ENCODE measurements at regions not wholly inside any gene's neighbourhood (a gene's known extent, or its start where the extent isn't known, plus 50 kb on each side); places are given as distances from the start of the nearest gene placed in this dataset.

- ATAC-seq: no peak
- H3K27ac ChIP-seq: no peak overlapping the region
- no peaks in the 10 kb centered on the region for H3K4me1 ChIP-seq
Measured at GRCh38 chr10:59078978-59079377, 97.5 kb upstream of the PHYHIPL start.

GRCh38 chr10:59079386-59080226 is 96.8 kb upstream of the PHYHIPL start:
- H3K9me3 ChIP-seq: no peaks in the 10 kb centered on the region
- no peaks in the 10 kb centered on the region for H3K27me3 ChIP-seq
- H3K4me1 ChIP-seq: no peaks in the 10 kb centered on the region
- no peak overlapping the region for H3K27ac ChIP-seq
- DNase-seq: no peak
- no peaks in the 10 kb centered on the region for H3K36me3 ChIP-seq
- intact Hi-C loops (cut with DNase I): no loop called here
- no peak for ATAC-seq
- no peak for TF ChIP-seq CTCF (IDR thresholded peaks at IDR 0.05)
- H3K4me3 ChIP-seq: no peak overlapping the region

More at GRCh38 chr10:59078978-59079377, 97.5 kb upstream of the PHYHIPL start:
- TF ChIP-seq CTCF (IDR thresholded peaks at IDR 0.05): no peak
- DNase-seq: no peak
- H3K27me3 ChIP-seq: no peaks in the 10 kb centered on the region
- no peaks in the 10 kb centered on the region for H3K9me3 ChIP-seq
- H3K4me3 ChIP-seq: no peak overlapping the region
- intact Hi-C loops (cut with DNase I): no loop called here
- H3K36me3 ChIP-seq: no peaks in the 10 kb centered on the region

GRCh38 chr10:59082249-59082648 is 94.2 kb upstream of the PHYHIPL start:
- Histone ChIP-seq H3K36me3 (no peaks in the 10 kb centered on the region), H3K27me3 (no peaks in the 10 kb centered on the region), H3K27ac (no peak overlapping the region), H3K4me1 (no peaks in the 10 kb centered on the region), H3K4me3 (no peak overlapping the region), H3K9me3 (no peaks in the 10 kb centered on the region)
- intact Hi-C loops (cut with DNase I): no loop called here
- no peak for ATAC-seq
- DNase-seq: no peak
- TF ChIP-seq CTCF (IDR thresholded peaks at IDR 0.05): no peak

- Histone ChIP-seq H3K27me3 (no peaks in the 10 kb centered on the region), H3K9me3 (no peaks in the 10 kb centered on the region), H3K4me1 (no peaks in the 10 kb centered on the region), H3K4me3 (no peak overlapping the region), H3K27ac (no peak overlapping the region), H3K36me3 (no peaks in the 10 kb centered on the region)
- TF ChIP-seq CTCF (IDR thresholded peaks at IDR 0.05): no peak
- intact Hi-C loops (cut with DNase I): no loop called here
- DNase-seq: no peak
- no peak for ATAC-seq
Measured at GRCh38 chr10:59085054-59085453, 91.4 kb upstream of the PHYHIPL start.

- Histone ChIP-seq H3K27ac (no peak overlapping the region), H3K9me3 (no peaks in the 10 kb centered on the region), H3K4me1 (no peaks in the 10 kb centered on the region), H3K36me3 (no peaks in the 10 kb centered on the region), H3K4me3 (no peak overlapping the region), H3K27me3 (no peaks in the 10 kb centered on the region)
- intact Hi-C loops (cut with DNase I): no loop called here
- no peak for TF ChIP-seq CTCF (IDR thresholded peaks at IDR 0.05)
- ATAC-seq (no peak), DNase-seq (no peak)
Measured at GRCh38 chr10:59085711-59086502, 90.5 kb upstream of the PHYHIPL start.
